Suppressor macrophage treated with lipopolysaccharide for 1 hour (primary cell): ENCODE measurements at regions not wholly inside any gene's neighbourhood (a gene's known extent, or its start where the extent isn't known, plus 50 kb on each side); places are given as distances from the start of the nearest gene placed in this dataset.
A peak's percentile ranks its signal among the peaks of the same experiment; 100 is the strongest.
"Not testable (repeated sequence)": the region's sequence is repeated elsewhere in the genome, so short reads cannot be mapped to it uniquely, and the experiment has no call there.

ENCODE experiments used
- DNase-seq, 3 donors: peaks; one replicate each; pipeline ENCODE4 v3.0.0-alpha.2; 2020 to 2022

DNA sequence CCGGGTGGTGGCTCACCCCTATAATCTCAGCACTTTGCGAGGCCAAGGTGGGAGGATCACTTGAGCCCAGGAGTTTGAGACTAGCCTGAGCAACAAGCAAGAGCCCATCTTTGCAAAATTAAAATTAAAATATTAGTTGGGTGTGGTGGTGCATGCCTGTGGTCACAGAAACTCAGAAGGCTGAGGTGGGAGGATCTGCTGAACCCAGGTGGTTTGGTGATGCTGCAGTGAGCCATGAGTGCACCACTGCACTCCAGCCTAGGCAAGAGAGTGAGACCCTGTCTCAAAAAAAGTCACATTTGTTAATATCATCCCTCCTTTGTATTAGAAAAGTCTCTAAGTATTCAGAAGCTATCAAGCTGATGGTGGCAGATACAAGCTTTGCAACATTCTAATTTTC, 317.5 kb downstream of the ANKRD30A start:
- no peak for DNase-seq

DNA sequence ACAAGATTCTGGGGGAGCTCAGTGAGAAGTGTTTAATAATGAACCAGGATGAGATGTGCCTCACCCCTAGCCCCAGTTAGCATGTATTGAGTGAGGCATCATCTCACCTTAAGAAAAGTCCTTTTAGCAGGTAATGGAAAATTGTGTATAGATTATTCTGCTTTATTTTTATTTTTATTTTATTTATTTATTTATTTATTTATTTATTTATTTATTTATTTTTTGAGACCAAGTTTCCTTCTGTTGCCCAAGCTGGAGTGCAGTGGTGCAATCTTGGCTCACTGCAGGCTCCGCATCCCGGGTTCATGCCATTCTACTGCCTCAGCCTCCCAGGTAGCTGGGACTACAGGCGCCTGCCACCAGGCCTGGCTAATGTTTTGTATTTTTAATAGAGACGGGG, 315.8 kb downstream of the ANKRD30A start:
- DNase-seq = not testable (repeated sequence)

DNA sequence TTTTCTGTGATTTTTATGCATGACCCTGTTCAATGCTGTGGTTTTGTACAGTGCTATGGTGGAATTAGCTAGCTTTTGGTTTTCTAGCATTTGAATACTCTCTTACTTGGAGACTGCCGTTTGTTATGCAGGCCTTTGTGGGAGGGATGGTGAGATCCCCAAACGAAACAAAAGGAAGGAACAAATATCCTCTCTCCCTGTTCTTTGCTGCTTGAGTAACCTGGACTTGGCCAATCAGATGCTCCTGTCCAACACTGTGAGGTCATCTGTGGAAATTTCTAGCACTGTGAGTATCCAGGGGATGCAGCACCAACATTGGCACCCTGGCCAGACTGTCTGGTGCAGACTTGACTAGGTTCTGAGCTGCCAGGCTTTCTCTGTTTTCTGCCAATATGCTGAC, 314.4 kb downstream of the ANKRD30A start:
- no peak for DNase-seq

DNA sequence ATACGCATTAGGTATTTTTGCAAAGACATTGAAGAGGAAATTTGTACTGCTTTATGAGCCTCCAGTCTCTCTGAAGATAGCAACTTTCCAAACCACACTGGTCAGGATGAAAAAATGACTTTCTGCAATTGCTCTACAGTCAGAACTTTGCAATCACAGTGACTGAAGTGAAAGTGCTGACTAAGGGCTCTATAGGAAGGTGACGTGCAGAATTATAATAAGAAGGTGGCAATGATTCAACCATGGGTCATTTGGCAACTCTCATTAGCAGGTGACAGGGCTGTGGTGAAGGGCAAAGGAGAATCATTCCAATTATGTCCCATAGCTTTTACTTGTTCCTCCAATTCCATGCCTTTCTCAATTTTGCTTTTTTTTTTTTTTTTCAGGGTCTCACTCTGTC, 311.0 kb downstream of the ANKRD30A start:
- DNase-seq = peak in 1 of 3 donors; percentile 10

DNA sequence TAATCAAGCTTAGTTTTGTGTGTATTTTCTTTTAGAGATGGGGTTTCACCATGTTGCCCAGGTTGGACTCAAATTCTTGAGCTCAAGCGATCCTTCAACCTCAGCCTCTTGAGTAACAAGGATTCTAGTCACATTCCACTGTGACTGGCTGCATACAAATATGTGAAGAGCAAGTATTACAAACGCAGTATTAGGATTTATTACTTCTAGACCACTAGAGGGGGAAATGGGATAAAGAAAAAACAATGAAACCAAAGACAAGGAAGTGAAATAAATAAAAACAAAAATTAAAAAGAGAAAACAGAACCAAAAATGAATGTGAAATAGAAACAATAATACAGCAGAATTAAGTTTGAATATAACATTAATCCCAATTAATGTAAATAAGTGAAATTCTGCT, 308.7 kb downstream of the ANKRD30A start:
- DNase-seq = peak in 1 of 3 donors; percentile 2
